Hypothalamus (tissue), 51 donors: ENCODE measurements at regions not wholly inside any gene's neighbourhood (a gene's known extent, or its start where the extent isn't known, plus 50 kb on each side); places are given as distances from the start of the nearest gene placed in this dataset.
A peak's percentile ranks its signal among the peaks of the same experiment; 100 is the strongest.
"Not testable (repeated sequence)": the region's sequence is repeated elsewhere in the genome, so short reads cannot be mapped to it uniquely, and the experiment has no call there.

Experiments
- DNase-seq, 51 donors: peaks; one replicate each; lab custom pipeline; 2025; lab: John Stamatoyannopoulos, UW

GRCh38 chr2:204386668-204387067 is 158.6 kb upstream of the PARD3B start:
- DNase-seq = no peak

GRCh38 chr2:204389120-204389519 is 156.2 kb upstream of the PARD3B start:
- no peak for DNase-seq

- DNase-seq = no peak
Observed at GRCh38 chr2:204389856-204390255, 155.4 kb upstream of the PARD3B start.

- no peak for DNase-seq
Observed at GRCh38 chr2:204395539-204395938, 149.7 kb upstream of the PARD3B start.

GRCh38 chr2:204401114-204401513 is 144.2 kb upstream of the PARD3B start:
- no peak for DNase-seq

- DNase-seq = no peak
Observed at GRCh38 chr2:204407204-204408014, 137.9 kb upstream of the PARD3B start.

- not testable (repeated sequence) for DNase-seq
Observed at GRCh38 chr2:204412782-204413181, 132.5 kb upstream of the PARD3B start.

GRCh38 chr2:204415406-204416181 is 129.7 kb upstream of the PARD3B start:
- peak in 1 of 51 donors; percentile 19 for DNase-seq

GRCh38 chr2:204416236-204416635 is 129.0 kb upstream of the PARD3B start:
- DNase-seq = peak in 1 of 51 donors; percentile 0

GRCh38 chr2:204425821-204426220 is 119.5 kb upstream of the PARD3B start:
- no peak for DNase-seq

GRCh38 chr2:204428675-204429074 is 116.6 kb upstream of the PARD3B start:
- DNase-seq = no peak

- no peak for DNase-seq
Observed at GRCh38 chr2:204431529-204431928, 113.7 kb upstream of the PARD3B start.

GRCh38 chr2:204432196-204432595 is 113.1 kb upstream of the PARD3B start:
- DNase-seq = no peak

- no peak for DNase-seq
Observed at GRCh38 chr2:204434660-204435462, 110.4 kb upstream of the PARD3B start.

- no peak for DNase-seq
Observed at GRCh38 chr2:204436230-204436629, 109.0 kb upstream of the PARD3B start.

GRCh38 chr2:204437408-204437807 is 107.9 kb upstream of the PARD3B start:
- DNase-seq = no peak

- no peak for DNase-seq
Observed at GRCh38 chr2:204437815-204438756, 107.2 kb upstream of the PARD3B start.

- no peak for DNase-seq
Observed at GRCh38 chr2:204441316-204441715, 104.0 kb upstream of the PARD3B start.

GRCh38 chr2:204445149-204445548 is 100.1 kb upstream of the PARD3B start:
- no peak for DNase-seq

- no peak for DNase-seq
Observed at GRCh38 chr2:204447722-204448121, 97.6 kb upstream of the PARD3B start.
